GM23338 (cell line): ENCODE measurements at regions not wholly inside any gene's neighbourhood (a gene's known extent, or its start where the extent isn't known, plus 50 kb on each side); places are given as distances from the start of the nearest gene placed in this dataset.

ENCODE experiments used
- CREB1 ChIP-seq: fragments of 250-450 bp; sonication (Bioruptor Pico); IDR thresholded peaks from 2 replicates; pipeline ENCODE4 v1.5.0; 2020; ENCODE audit warnings: low read depth, mild to moderate bottlenecking, moderate library complexity
- EZH2 ChIP-seq: fragments of 200-600 bp; sonication (generic); IDR thresholded peaks from one replicate; pipeline ENCODE4 v1.8.0; 2017; ENCODE audit warnings: antibody characterized with exemption, mild to moderate bottlenecking, low read depth; ENCODE audit not compliant: unreplicated experiment
- EZH2phosphoT487 ChIP-seq: fragments of 200-600 bp; sonication (generic); IDR thresholded peaks from one replicate; pipeline ENCODE4 v1.8.1; 2018; ENCODE audit warnings: antibody characterized with exemption; ENCODE audit not compliant: unreplicated experiment
- JUNB ChIP-seq: IDR thresholded peaks from one replicate; pipeline ENCODE4 v1.6.1; 2016; ENCODE audit warnings: antibody characterized with exemption; ENCODE audit not compliant: unreplicated experiment
- POLR2AphosphoS5 ChIP-seq: IDR thresholded peaks from 2 replicates; pipeline ENCODE4 v1.6.1; 2016; ENCODE audit warnings: antibody characterized with exemption, low read depth
- ZNF114 ChIP-seq: fragments of 250-450 bp; sonication (Bioruptor Pico); IDR thresholded peaks from 2 replicates; pipeline ENCODE4 v1.5.0; 2020; ENCODE audit warnings: mild to moderate bottlenecking, moderate library complexity
- ZNF331 ChIP-seq: fragments of 250-450 bp; sonication (Bioruptor Pico); IDR thresholded peaks from 2 replicates; pipeline ENCODE4 v1.5.0; 2020; ENCODE audit warnings: low read depth, mild to moderate bottlenecking, moderate library complexity
- TF ChIP-seq, protein P1 (sequence below), 2 experiments: fragments of 200-600 bp in 1 of 2; sonication (generic) in 1 of 2; conservative IDR thresholded peaks; 2 replicates each; pipeline versions ENCODE4 v1.5.1 to v1.6.1; 2016 to 2017; ENCODE audit warnings: antibody characterized with exemption in 2 of 2, low read depth in 2 of 2, mild to moderate bottlenecking in 2 of 2, moderate library complexity in 1 of 2
- TF ChIP-seq, protein P2 (sequence below): IDR thresholded peaks from one replicate; pipeline ENCODE4 v1.6.1; 2018; ENCODE audit warnings: antibody characterized with exemption; ENCODE audit not compliant: unreplicated experiment
- TF ChIP-seq, protein P3 (sequence below): IDR thresholded peaks from 2 replicates; pipeline ENCODE4 v1.6.1; 2016; ENCODE audit warnings: antibody characterized with exemption
- TF ChIP-seq, protein P4 (sequence below): fragments of 250-450 bp; sonication (Bioruptor Pico); IDR thresholded peaks from 2 replicates; pipeline ENCODE4 v1.5.0; 2020; ENCODE audit warnings: mild to moderate bottlenecking, moderate library complexity

DNA sequence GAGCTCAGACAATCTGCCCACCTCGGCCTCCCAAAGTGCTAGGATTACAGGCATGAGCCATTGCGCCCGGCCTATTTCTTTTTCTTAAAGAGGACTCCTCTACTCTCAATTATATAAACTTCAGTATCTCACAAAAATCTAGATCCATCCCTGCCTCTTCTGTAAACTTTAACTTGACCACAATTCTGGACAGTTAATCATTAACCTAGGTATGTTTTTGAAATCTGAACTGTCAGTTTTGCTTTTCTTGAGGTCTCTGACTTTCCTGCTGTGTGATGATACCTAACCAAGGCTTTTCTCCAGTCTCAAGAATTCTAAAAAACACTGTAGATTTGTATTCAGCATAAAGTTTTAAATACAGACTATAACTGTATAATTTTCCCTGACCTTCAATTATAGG lies 388.2 kb upstream of the SYNCRIP start:
- TF ChIP-seq POLR2AphosphoS5 (no peak), CREB1 (CRISPR knock-in tag) (no peak), EZH2 (no peak), JUNB (no peak), EZH2phosphoT487 (no peak), ZNF331 (CRISPR knock-in tag) (no peak), ZNF114 (CRISPR knock-in tag) (no peak)
- TF ChIP-seq, protein P1, sequence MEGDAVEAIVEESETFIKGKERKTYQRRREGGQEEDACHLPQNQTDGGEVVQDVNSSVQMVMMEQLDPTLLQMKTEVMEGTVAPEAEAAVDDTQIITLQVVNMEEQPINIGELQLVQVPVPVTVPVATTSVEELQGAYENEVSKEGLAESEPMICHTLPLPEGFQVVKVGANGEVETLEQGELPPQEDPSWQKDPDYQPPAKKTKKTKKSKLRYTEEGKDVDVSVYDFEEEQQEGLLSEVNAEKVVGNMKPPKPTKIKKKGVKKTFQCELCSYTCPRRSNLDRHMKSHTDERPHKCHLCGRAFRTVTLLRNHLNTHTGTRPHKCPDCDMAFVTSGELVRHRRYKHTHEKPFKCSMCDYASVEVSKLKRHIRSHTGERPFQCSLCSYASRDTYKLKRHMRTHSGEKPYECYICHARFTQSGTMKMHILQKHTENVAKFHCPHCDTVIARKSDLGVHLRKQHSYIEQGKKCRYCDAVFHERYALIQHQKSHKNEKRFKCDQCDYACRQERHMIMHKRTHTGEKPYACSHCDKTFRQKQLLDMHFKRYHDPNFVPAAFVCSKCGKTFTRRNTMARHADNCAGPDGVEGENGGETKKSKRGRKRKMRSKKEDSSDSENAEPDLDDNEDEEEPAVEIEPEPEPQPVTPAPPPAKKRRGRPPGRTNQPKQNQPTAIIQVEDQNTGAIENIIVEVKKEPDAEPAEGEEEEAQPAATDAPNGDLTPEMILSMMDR (conservative IDR thresholded peaks at IDR 0.05; ENCODE audit: low read depth in 2 of 2): no peak
- TF ChIP-seq, protein P2, sequence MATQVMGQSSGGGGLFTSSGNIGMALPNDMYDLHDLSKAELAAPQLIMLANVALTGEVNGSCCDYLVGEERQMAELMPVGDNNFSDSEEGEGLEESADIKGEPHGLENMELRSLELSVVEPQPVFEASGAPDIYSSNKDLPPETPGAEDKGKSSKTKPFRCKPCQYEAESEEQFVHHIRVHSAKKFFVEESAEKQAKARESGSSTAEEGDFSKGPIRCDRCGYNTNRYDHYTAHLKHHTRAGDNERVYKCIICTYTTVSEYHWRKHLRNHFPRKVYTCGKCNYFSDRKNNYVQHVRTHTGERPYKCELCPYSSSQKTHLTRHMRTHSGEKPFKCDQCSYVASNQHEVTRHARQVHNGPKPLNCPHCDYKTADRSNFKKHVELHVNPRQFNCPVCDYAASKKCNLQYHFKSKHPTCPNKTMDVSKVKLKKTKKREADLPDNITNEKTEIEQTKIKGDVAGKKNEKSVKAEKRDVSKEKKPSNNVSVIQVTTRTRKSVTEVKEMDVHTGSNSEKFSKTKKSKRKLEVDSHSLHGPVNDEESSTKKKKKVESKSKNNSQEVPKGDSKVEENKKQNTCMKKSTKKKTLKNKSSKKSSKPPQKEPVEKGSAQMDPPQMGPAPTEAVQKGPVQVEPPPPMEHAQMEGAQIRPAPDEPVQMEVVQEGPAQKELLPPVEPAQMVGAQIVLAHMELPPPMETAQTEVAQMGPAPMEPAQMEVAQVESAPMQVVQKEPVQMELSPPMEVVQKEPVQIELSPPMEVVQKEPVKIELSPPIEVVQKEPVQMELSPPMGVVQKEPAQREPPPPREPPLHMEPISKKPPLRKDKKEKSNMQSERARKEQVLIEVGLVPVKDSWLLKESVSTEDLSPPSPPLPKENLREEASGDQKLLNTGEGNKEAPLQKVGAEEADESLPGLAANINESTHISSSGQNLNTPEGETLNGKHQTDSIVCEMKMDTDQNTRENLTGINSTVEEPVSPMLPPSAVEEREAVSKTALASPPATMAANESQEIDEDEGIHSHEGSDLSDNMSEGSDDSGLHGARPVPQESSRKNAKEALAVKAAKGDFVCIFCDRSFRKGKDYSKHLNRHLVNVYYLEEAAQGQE: no peak
- TF ChIP-seq, protein P3, sequence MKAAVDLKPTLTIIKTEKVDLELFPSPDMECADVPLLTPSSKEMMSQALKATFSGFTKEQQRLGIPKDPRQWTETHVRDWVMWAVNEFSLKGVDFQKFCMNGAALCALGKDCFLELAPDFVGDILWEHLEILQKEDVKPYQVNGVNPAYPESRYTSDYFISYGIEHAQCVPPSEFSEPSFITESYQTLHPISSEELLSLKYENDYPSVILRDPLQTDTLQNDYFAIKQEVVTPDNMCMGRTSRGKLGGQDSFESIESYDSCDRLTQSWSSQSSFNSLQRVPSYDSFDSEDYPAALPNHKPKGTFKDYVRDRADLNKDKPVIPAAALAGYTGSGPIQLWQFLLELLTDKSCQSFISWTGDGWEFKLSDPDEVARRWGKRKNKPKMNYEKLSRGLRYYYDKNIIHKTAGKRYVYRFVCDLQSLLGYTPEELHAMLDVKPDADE: no peak
- TF ChIP-seq, protein P4, sequence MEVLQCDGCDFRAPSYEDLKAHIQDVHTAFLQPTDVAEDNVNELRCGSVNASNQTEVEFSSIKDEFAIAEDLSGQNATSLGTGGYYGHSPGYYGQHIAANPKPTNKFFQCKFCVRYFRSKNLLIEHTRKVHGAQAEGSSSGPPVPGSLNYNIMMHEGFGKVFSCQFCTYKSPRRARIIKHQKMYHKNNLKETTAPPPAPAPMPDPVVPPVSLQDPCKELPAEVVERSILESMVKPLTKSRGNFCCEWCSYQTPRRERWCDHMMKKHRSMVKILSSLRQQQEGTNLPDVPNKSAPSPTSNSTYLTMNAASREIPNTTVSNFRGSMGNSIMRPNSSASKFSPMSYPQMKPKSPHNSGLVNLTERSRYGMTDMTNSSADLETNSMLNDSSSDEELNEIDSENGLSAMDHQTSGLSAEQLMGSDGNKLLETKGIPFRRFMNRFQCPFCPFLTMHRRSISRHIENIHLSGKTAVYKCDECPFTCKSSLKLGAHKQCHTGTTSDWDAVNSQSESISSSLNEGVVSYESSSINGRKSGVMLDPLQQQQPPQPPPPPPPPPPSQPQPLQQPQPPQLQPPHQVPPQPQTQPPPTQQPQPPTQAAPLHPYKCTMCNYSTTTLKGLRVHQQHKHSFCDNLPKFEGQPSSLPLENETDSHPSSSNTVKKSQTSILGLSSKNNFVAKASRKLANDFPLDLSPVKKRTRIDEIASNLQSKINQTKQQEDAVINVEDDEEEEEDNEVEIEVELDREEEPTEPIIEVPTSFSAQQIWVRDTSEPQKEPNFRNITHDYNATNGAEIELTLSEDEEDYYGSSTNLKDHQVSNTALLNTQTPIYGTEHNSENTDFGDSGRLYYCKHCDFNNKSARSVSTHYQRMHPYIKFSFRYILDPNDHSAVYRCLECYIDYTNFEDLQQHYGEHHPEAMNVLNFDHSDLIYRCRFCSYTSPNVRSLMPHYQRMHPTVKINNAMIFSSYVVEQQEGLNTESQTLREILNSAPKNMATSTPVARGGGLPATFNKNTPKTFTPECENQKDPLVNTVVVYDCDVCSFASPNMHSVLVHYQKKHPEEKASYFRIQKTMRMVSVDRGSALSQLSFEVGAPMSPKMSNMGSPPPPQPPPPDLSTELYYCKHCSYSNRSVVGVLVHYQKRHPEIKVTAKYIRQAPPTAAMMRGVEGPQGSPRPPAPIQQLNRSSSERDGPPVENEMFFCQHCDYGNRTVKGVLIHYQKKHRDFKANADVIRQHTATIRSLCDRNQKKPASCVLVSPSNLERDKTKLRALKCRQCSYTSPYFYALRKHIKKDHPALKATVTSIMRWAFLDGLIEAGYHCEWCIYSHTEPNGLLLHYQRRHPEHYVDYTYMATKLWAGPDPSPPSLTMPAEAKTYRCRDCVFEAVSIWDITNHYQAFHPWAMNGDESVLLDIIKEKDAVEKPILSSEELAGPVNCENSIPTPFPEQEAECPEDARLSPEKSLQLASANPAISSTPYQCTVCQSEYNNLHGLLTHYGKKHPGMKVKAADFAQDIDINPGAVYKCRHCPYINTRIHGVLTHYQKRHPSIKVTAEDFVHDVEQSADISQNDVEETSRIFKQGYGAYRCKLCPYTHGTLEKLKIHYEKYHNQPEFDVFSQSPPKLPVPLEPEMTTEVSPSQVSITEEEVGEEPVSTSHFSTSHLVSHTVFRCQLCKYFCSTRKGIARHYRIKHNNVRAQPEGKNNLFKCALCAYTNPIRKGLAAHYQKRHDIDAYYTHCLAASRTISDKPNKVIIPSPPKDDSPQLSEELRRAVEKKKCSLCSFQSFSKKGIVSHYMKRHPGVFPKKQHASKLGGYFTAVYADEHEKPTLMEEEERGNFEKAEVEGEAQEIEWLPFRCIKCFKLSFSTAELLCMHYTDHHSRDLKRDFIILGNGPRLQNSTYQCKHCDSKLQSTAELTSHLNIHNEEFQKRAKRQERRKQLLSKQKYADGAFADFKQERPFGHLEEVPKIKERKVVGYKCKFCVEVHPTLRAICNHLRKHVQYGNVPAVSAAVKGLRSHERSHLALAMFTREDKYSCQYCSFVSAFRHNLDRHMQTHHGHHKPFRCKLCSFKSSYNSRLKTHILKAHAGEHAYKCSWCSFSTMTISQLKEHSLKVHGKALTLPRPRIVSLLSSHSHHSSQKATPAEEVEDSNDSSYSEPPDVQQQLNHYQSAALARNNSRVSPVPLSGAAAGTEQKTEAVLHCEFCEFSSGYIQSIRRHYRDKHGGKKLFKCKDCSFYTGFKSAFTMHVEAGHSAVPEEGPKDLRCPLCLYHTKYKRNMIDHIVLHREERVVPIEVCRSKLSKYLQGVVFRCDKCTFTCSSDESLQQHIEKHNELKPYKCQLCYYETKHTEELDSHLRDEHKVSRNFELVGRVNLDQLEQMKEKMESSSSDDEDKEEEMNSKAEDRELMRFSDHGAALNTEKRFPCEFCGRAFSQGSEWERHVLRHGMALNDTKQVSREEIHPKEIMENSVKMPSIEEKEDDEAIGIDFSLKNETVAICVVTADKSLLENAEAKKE: no peak
